KMS-11 (cell line): ENCODE measurements at regions not wholly inside any gene's neighbourhood (a gene's known extent, or its start where the extent isn't known, plus 50 kb on each side); places are given as distances from the start of the nearest gene placed in this dataset.

ENCODE experiments used
- H2AFZ ChIP-seq: fragments of 200-600 bp; sonication (generic); 2 replicates; pipeline ENCODE4 v1.6.1; 2016; ENCODE audit warnings: antibody characterized with exemption, mixed run types, low read depth
- H3K27ac ChIP-seq: fragments of 200-600 bp; sonication (generic); 2 replicates; pipeline ENCODE4 v1.6.1; 2016; ENCODE audit warnings: mild to moderate bottlenecking, mixed run types
- H3K27me3 ChIP-seq: fragments of 200-600 bp; sonication (generic); 2 replicates; pipeline ENCODE4 v1.6.1; 2017; ENCODE audit warnings: mild to moderate bottlenecking, low read depth, mixed run types, moderate library complexity; ENCODE audit not compliant: insufficient read depth
- H3K36me3 ChIP-seq: fragments of 200-600 bp; sonication (generic); 2 replicates; pipeline ENCODE4 v1.6.1; 2017; ENCODE audit warnings: mild to moderate bottlenecking, mixed run types; ENCODE audit not compliant: insufficient read depth
- H3K4me1 ChIP-seq: fragments of 200-600 bp; sonication (generic); 2 replicates; pipeline ENCODE4 v1.6.1; 2016; ENCODE audit warnings: mild to moderate bottlenecking, low read depth, mixed run types; ENCODE audit not compliant: poor library complexity, severe bottlenecking
- H3K4me2 ChIP-seq: fragments of 200-600 bp; sonication (generic); 2 replicates; pipeline ENCODE4 v1.7.0; 2016; ENCODE audit warnings: mild to moderate bottlenecking, mixed run types
- H3K4me3 ChIP-seq: fragments of 200-600 bp; sonication (generic); IDR thresholded peaks from 2 replicates; pipeline ENCODE4 v1.6.1; 2017; ENCODE audit warnings: low read depth, low read length, mixed read lengths; ENCODE audit not compliant: insufficient read depth
- H3K79me2 ChIP-seq: fragments of 200-600 bp; sonication (generic); 2 replicates; pipeline ENCODE4 v1.6.1; 2016; ENCODE audit warnings: low read depth, mixed run types; ENCODE audit not compliant: insufficient read depth
- H3K9ac ChIP-seq: fragments of 200-600 bp; sonication (generic); 2 replicates; pipeline ENCODE4 v1.6.1; 2016; ENCODE audit warnings: mild to moderate bottlenecking, mixed run types
- H4K20me1 ChIP-seq: fragments of 200-600 bp; sonication (generic); 2 replicates; pipeline ENCODE4 v1.6.1; 2016; ENCODE audit warnings: mild to moderate bottlenecking, mixed run types; ENCODE audit not compliant: insufficient read depth
- CTCF ChIP-seq: fragments of 200-600 bp; sonication (generic); conservative IDR thresholded peaks from 2 replicates; pipeline ENCODE4 v1.6.1; 2017; ENCODE audit warnings: low read depth, mild to moderate bottlenecking, antibody characterized with exemption, low read length, moderate library complexity, mixed read lengths

- Histone ChIP-seq H3K27me3 (no peaks in the 10 kb centered on the region), H4K20me1 (no peaks in the 10 kb centered on the region), H3K4me2 (no peak overlapping the region), H3K4me1 (no peaks in the 10 kb centered on the region), H3K9ac (no peak overlapping the region), H2AFZ (no peak overlapping the region), H3K36me3 (no peaks in the 10 kb centered on the region), H3K4me3 (no peak overlapping the region), H3K79me2 (no peaks in the 10 kb centered on the region), H3K27ac (no peak overlapping the region)
- no peak for TF ChIP-seq CTCF
Observed at GRCh38 chr16:51630076-51630475, 479.0 kb upstream of the SALL1 start.

GRCh38 chr16:51629576-51629975, 478.5 kb upstream of the SALL1 start:
- no peak overlapping the region for H3K27ac ChIP-seq

GRCh38 chr16:51624080-51624775, 473.2 kb upstream of the SALL1 start:
- Histone ChIP-seq H3K9ac (no peak overlapping the region), H2AFZ (no peak overlapping the region), H4K20me1 (no peaks in the 10 kb centered on the region), H3K27me3 (no peaks in the 10 kb centered on the region), H3K79me2 (no peaks in the 10 kb centered on the region), H3K27ac (no peak overlapping the region), H3K4me1 (no peaks in the 10 kb centered on the region), H3K4me2 (no peak overlapping the region), H3K36me3 (no peaks in the 10 kb centered on the region), H3K4me3 (no peak overlapping the region)
- TF ChIP-seq CTCF = no peak

More at GRCh38 chr16:51629576-51629975, 478.5 kb upstream of the SALL1 start:
- no peaks in the 10 kb centered on the region for H3K79me2 ChIP-seq
- no peaks in the 10 kb centered on the region for H4K20me1 ChIP-seq
- H3K27me3 ChIP-seq = no peaks in the 10 kb centered on the region
- H3K9ac ChIP-seq = no peak overlapping the region
- H3K4me3 ChIP-seq = no peak overlapping the region
- H3K4me2 ChIP-seq = no peak overlapping the region
- no peak overlapping the region for H2AFZ ChIP-seq
- no peaks in the 10 kb centered on the region for H3K36me3 ChIP-seq
- TF ChIP-seq CTCF = no peak
- H3K4me1 ChIP-seq = no peaks in the 10 kb centered on the region

- no peak for TF ChIP-seq CTCF
- H4K20me1 ChIP-seq = no peaks in the 10 kb centered on the region
- no peak overlapping the region for H3K27ac ChIP-seq
- no peaks in the 10 kb centered on the region for H3K79me2 ChIP-seq
- H3K4me2 ChIP-seq = no peak overlapping the region
- H3K9ac ChIP-seq = no peak overlapping the region
- no peaks in the 10 kb centered on the region for H3K4me1 ChIP-seq
- no peak overlapping the region for H2AFZ ChIP-seq
- H3K4me3 ChIP-seq = no peak overlapping the region
- no peaks in the 10 kb centered on the region for H3K27me3 ChIP-seq
- H3K36me3 ChIP-seq = no peaks in the 10 kb centered on the region
Observed at GRCh38 chr16:51621610-51622009, 470.5 kb upstream of the SALL1 start.
